ENCODE measurements at regions not wholly inside any gene's neighbourhood (a gene's known extent, or its start where the extent isn't known, plus 50 kb on each side); places are given as distances from the start of the nearest gene placed in this dataset.
A peak's percentile ranks its signal among the peaks of the same experiment; 100 is the strongest.

GRCh38 chr3:117762621-117763037 lies 1053.0 kb downstream of the TUSC7 start:
- TF ChIP-seq CTCF (IDR thresholded peaks at IDR 0.05; ENCODE audit: insufficient read depth, low read depth, low read length): no peak
- H3K4me3 ChIP-seq (ENCODE audit: low read depth, low read length): no peak overlapping the region
- no peak for DNase-seq (ENCODE audit: low read depth)

- no peak for DNase-seq (ENCODE audit: low read depth)
- H3K4me3 ChIP-seq (ENCODE audit: low read depth, low read length): no peak overlapping the region
- no peak for TF ChIP-seq CTCF (IDR thresholded peaks at IDR 0.05; ENCODE audit: insufficient read depth, low read depth, low read length)
Measured at GRCh38 chr3:117763561-117763960, 1054.0 kb downstream of the TUSC7 start.

- DNase-seq (ENCODE audit: low read depth): no peak
- H3K4me3 ChIP-seq (ENCODE audit: low read depth, low read length): no peak overlapping the region
- no peak for TF ChIP-seq CTCF (IDR thresholded peaks at IDR 0.05; ENCODE audit: insufficient read depth, low read depth, low read length)
Measured at GRCh38 chr3:117768581-117768980, 1059.0 kb downstream of the TUSC7 start.

- DNase-seq (ENCODE audit: low read depth): no peak
- H3K4me3 ChIP-seq (ENCODE audit: low read depth, low read length): no peak overlapping the region
- TF ChIP-seq CTCF (IDR thresholded peaks at IDR 0.05; ENCODE audit: insufficient read depth, low read depth, low read length): no peak
Measured at GRCh38 chr3:117774130-117774529, 1064.6 kb downstream of the TUSC7 start.

- TF ChIP-seq CTCF (IDR thresholded peaks at IDR 0.05; ENCODE audit: insufficient read depth, low read depth, low read length): no peak
- H3K4me3 ChIP-seq (ENCODE audit: low read depth, low read length): no peak overlapping the region
- DNase-seq (ENCODE audit: low read depth): no peak
Measured at GRCh38 chr3:117786349-117786748, 1076.8 kb downstream of the TUSC7 start.

GRCh38 chr3:117788061-117788460 lies 1078.5 kb downstream of the TUSC7 start:
- DNase-seq (ENCODE audit: low read depth): peak; percentile 25
- no peak overlapping the region for H3K4me3 ChIP-seq (ENCODE audit: low read depth, low read length)
- no peak for TF ChIP-seq CTCF (IDR thresholded peaks at IDR 0.05; ENCODE audit: insufficient read depth, low read depth, low read length)

GRCh38 chr3:117788506-117788905 lies 1078.9 kb downstream of the TUSC7 start:
- TF ChIP-seq CTCF (IDR thresholded peaks at IDR 0.05; ENCODE audit: insufficient read depth, low read depth, low read length): no peak
- no peak for DNase-seq (ENCODE audit: low read depth)
- no peak overlapping the region for H3K4me3 ChIP-seq (ENCODE audit: low read depth, low read length)
